K562 (cell line): ENCODE measurements at regions not wholly inside any gene's neighbourhood (a gene's known extent, or its start where the extent isn't known, plus 50 kb on each side); places are given as distances from the start of the nearest gene placed in this dataset.

Source experiments
- DDX20 ChIP-seq: fragments of 450-650 bp; IDR thresholded peaks from 2 replicates; pipeline ENCODE4 v1.6.1; 2016; ENCODE audit warnings: missing genetic modification characterization, low read depth, mild to moderate bottlenecking, missing compliant biosample characterization, moderate library complexity
- ILF3 ChIP-seq: fragments of 450-650 bp; IDR thresholded peaks from 2 replicates; pipeline ENCODE4 v1.6.1; 2018; ENCODE audit warnings: antibody characterized with exemption, mild to moderate bottlenecking, moderate library complexity, borderline replicate concordance
- MAFF ChIP-seq: IDR thresholded peaks from 2 replicates; pipeline ENCODE4 v1.6.1; 2012; ENCODE audit warnings: low read length, improper control_type of control experiment
- MTA1 ChIP-seq: fragments of 450-650 bp; IDR thresholded peaks from 2 replicates; pipeline ENCODE4 v1.6.1; 2017; ENCODE audit warnings: borderline replicate concordance
- NFYB ChIP-seq: IDR thresholded peaks from 2 replicates; pipeline ENCODE4 v1.6.1; 2011; ENCODE audit warnings: mild to moderate bottlenecking, moderate library complexity; ENCODE audit not compliant: insufficient read length; ENCODE audit errors: extremely low read depth
- NR2C1 ChIP-seq, 2 experiments: fragments of 450-650 bp; IDR thresholded peaks; 2 replicates each; pipeline ENCODE4 v1.6.1; 2017; ENCODE audit warnings: mild to moderate bottlenecking in 2 of 2, antibody characterized with exemption in 1 of 2, inconsistent platforms in 1 of 2, missing compliant biosample characterization in 1 of 2, missing genetic modification characterization in 1 of 2
- NRF1 ChIP-seq, 2 experiments: fragments of 450-650 bp; IDR thresholded peaks in 1 of 2; conservative IDR thresholded peaks in 1 of 2; 2 replicates each; pipeline ENCODE4 v1.6.1; 2014; ENCODE audit warnings: mild to moderate bottlenecking in 2 of 2
- RBM39 ChIP-seq: fragments of 200-400 bp; formaldehyde crosslinking; optimal IDR thresholded peaks from 2 replicates; pipeline ENCODE3; 2018; ENCODE audit warnings: low read depth, low read length
- RFX5 ChIP-seq: IDR thresholded peaks from 2 replicates; pipeline ENCODE4 v1.6.1; 2011; ENCODE audit warnings: low read depth, mild to moderate bottlenecking, improper control_type of control experiment, low read length
- SMAD2 ChIP-seq: fragments of 150-350 bp; IDR thresholded peaks from 2 replicates; pipeline ENCODE4 v1.6.1; 2014; ENCODE audit warnings: low read depth, mild to moderate bottlenecking, low read length
- ZNF253 ChIP-seq: fragments of 250-450 bp; sonication (Bioruptor Pico); conservative IDR thresholded peaks from 2 replicates; pipeline ENCODE4 v1.6.1; 2021; ENCODE audit warnings: mild to moderate bottlenecking
- ZNF696 ChIP-seq: fragments of 250-450 bp; sonication (Bioruptor Pico); conservative IDR thresholded peaks from 2 replicates; pipeline ENCODE4 v1.4.0; 2020; ENCODE audit warnings: mild to moderate bottlenecking, moderate library complexity
- TF ChIP-seq, protein P1 (sequence below): fragments of 250-450 bp; sonication (Bioruptor Pico); IDR thresholded peaks from 2 replicates; pipeline ENCODE4 v1.6.1; 2021; ENCODE audit warnings: mild to moderate bottlenecking
- TF ChIP-seq, protein P2 (sequence below): IDR thresholded peaks from 2 replicates; pipeline ENCODE4 v1.6.1; 2016; ENCODE audit warnings: missing genetic modification characterization, missing compliant biosample characterization

DNA sequence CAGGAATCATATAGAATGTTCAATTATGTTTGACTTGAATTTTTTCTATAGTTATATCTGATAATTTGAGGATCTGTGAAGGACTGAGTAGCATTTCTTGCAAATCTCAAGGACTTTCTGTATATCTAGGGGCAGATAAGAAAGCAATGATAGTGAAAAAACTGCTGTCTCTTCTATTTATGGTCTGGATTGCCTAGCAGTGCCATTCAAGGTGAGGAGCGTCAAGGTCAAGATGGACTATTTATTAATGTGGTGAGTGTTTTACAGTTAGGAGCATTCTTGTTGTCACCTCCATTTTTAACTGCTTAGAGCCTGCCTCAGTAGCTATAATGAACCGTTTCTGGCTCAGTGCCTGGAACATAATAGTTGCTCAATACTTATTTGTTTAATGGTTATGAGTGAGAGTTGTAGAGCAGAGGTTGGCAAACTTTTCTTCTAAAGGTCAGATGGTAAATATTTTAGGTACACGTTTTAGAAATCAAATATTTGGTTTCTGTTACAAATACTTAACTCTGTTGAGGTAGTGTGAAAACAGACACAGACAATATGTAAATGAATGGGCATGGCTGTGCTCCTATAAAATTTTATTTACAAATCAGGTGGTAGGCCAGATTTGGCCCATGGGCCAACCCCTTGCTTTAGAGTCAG lies 523.2 kb upstream of the IGFBP7 start (continued):
- TF ChIP-seq, protein P1, sequence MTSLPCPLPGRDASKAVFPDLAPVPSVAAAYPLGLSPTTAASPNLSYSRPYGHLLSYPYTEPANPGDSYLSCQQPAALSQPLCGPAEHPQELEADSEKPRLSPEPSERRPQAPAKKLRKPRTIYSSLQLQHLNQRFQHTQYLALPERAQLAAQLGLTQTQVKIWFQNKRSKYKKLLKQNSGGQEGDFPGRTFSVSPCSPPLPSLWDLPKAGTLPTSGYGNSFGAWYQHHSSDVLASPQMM (CRISPR knock-in tag) = no peak
- TF ChIP-seq, protein P2, sequence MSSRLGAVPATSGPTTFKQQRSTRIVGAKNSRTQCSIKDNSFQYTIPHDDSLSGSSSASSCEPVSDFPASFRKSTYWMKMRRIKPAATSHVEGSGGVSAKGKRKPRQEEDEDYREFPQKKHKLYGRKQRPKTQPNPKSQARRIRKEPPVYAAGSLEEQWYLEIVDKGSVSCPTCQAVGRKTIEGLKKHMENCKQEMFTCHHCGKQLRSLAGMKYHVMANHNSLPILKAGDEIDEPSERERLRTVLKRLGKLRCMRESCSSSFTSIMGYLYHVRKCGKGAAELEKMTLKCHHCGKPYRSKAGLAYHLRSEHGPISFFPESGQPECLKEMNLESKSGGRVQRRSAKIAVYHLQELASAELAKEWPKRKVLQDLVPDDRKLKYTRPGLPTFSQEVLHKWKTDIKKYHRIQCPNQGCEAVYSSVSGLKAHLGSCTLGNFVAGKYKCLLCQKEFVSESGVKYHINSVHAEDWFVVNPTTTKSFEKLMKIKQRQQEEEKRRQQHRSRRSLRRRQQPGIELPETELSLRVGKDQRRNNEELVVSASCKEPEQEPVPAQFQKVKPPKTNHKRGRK = no peak
- TF ChIP-seq RBM39 = no peak
- TF ChIP-seq NRF1 (conservative IDR thresholded peaks at IDR 0.05 in 1 of 2, IDR thresholded peaks at IDR 0.05 in 1 of 2) = no peak
- no peak for TF ChIP-seq NR2C1 (IDR thresholded peaks at IDR 0.05)
- no peak for TF ChIP-seq NR2C1 (tag; IDR thresholded peaks at IDR 0.05)
- TF ChIP-seq MAFF = no peak
- TF ChIP-seq NFYB = no peak
- no peak for TF ChIP-seq ZNF696 (CRISPR knock-in tag)
- TF ChIP-seq ILF3 = no peak
- TF ChIP-seq MTA1 = no peak
- no peak for TF ChIP-seq SMAD2
- TF ChIP-seq RFX5 = no peak
- TF ChIP-seq DDX20 (tag) = no peak
- TF ChIP-seq ZNF253 (CRISPR knock-in tag) = no peak
